DND-41 (cell line): ENCODE measurements at regions not wholly inside any gene's neighbourhood (a gene's known extent, or its start where the extent isn't known, plus 50 kb on each side); places are given as distances from the start of the nearest gene placed in this dataset.

Experiments used
- ATAC-seq: fragments of 200-7000 bp; cut with Tn5 transposase; 3 replicates; pipeline ENCODE4 v1.9.1; 2021; ENCODE audit warnings: low read depth; ENCODE audit not compliant: insufficient read depth
- DNase-seq: peaks from one replicate; pipeline ENCODE4 v3.0.0-alpha.2; 2020
- H2AFZ ChIP-seq: 2 replicates; pipeline ENCODE4 v1.6.0; 2012; ENCODE audit warnings: low read depth, low read length
- H3K27ac ChIP-seq: 2 replicates; pipeline ENCODE4 v1.5.1; 2012; ENCODE audit warnings: low read length, inconsistent platforms
- H3K27me3 ChIP-seq: fragments of 200-600 bp; sonication (generic); 2 replicates; pipeline ENCODE4 v1.6.0; 2012; ENCODE audit warnings: low read length, mild to moderate bottlenecking, inconsistent platforms; ENCODE audit not compliant: insufficient read depth, poor library complexity
- H3K36me3 ChIP-seq: 2 replicates; pipeline ENCODE4 v1.5.1; 2012; ENCODE audit warnings: low read length, inconsistent platforms; ENCODE audit not compliant: insufficient read depth
- H3K4me1 ChIP-seq: 2 replicates; pipeline ENCODE4 v1.5.1; 2012; ENCODE audit warnings: mild to moderate bottlenecking, low read length; ENCODE audit not compliant: insufficient read depth
- H3K4me2 ChIP-seq: 2 replicates; pipeline ENCODE4 v1.6.0; 2012; ENCODE audit warnings: mild to moderate bottlenecking, moderate library complexity, low read length, inconsistent platforms; ENCODE audit not compliant: insufficient read depth
- H3K4me3 ChIP-seq, 2 experiments: fragments of 200-600 bp in 1 of 2; shearing (Covaris generic) in 1 of 2; 2 replicates each; pipeline ENCODE4 v1.5.1; 2012 to 2016; ENCODE audit warnings: inconsistent platforms in 2 of 2, low read length in 2 of 2, mild to moderate bottlenecking in 2 of 2, low read depth in 1 of 2, moderate library complexity in 1 of 2
- H3K79me2 ChIP-seq: 2 replicates; pipeline ENCODE4 v1.6.0; 2012; ENCODE audit warnings: low read length, inconsistent platforms; ENCODE audit not compliant: insufficient read depth
- H3K9ac ChIP-seq: 2 replicates; pipeline ENCODE4 v1.6.0; 2012; ENCODE audit warnings: low read depth, mild to moderate bottlenecking, inconsistent platforms, low read length, moderate library complexity
- H3K9me3 ChIP-seq: 2 replicates; pipeline ENCODE4 v1.5.1; 2012; ENCODE audit warnings: low read length, moderate library complexity, mild to moderate bottlenecking, inconsistent platforms; ENCODE audit not compliant: insufficient read depth, severe bottlenecking
- H4K20me1 ChIP-seq: 2 replicates; pipeline ENCODE4 v1.6.0; 2012; ENCODE audit warnings: low read length; ENCODE audit not compliant: insufficient read depth
- EZH2 ChIP-seq: IDR thresholded peaks from 3 replicates; pipeline ENCODE4 v1.6.1; 2012; ENCODE audit warnings: borderline replicate concordance, low read depth, mild to moderate bottlenecking, moderate library complexity, low read length, inconsistent platforms; ENCODE audit not compliant: severe bottlenecking
- TF ChIP-seq, protein P1 (sequence below): IDR thresholded peaks from 2 replicates; pipeline ENCODE4 v1.5.1; 2012; ENCODE audit warnings: borderline replicate concordance, low read length, moderate library complexity, mild to moderate bottlenecking; ENCODE audit not compliant: poor library complexity, severe bottlenecking; ENCODE audit errors: extremely low read depth

DNA sequence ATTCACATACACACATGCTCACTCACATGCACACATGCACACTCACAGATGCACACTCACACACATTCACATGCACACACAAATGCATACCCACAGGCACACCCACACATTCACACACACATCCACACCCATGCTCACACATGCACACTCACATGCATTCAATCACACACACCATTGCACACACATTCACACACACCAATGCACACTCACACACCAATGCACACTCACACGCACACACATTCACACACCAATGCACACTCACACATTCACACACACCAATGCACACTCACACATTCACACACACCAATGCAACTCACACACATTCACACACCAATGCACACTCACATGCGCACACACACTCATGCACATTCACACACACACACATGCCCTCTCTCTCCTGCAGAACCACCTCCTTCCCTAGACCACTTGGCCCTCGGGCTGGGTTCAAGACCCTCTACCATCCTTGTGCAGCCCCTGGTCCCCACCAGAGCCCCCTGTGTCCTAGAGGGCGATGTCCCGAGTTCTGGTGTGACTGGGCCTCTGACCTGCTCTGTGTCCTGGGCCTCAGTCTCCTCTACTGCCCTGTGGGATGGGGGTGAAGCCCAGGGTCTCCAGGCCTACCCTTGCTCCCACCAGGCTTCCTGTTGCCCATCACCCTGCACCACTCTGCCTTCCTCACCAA lies 139.0 kb downstream of the OLFM1 start:
- Histone ChIP-seq H3K27me3 (no peaks in the 10 kb centered on the region), H3K4me1 (no peaks in the 10 kb centered on the region), H3K9me3 (peaks cover 7% of the 10 kb centered on the region), H3K9ac (no peak overlapping the region), H3K36me3 (no peaks in the 10 kb centered on the region), H3K79me2 (no peaks in the 10 kb centered on the region), H3K27ac (no peak overlapping the region), H4K20me1 (no peaks in the 10 kb centered on the region), H3K4me2 (no peak overlapping the region), H2AFZ (no peak overlapping the region), H3K4me3 (no peak overlapping the region)
- ATAC-seq: no peak
- DNase-seq: no peak
- TF ChIP-seq, protein P1, sequence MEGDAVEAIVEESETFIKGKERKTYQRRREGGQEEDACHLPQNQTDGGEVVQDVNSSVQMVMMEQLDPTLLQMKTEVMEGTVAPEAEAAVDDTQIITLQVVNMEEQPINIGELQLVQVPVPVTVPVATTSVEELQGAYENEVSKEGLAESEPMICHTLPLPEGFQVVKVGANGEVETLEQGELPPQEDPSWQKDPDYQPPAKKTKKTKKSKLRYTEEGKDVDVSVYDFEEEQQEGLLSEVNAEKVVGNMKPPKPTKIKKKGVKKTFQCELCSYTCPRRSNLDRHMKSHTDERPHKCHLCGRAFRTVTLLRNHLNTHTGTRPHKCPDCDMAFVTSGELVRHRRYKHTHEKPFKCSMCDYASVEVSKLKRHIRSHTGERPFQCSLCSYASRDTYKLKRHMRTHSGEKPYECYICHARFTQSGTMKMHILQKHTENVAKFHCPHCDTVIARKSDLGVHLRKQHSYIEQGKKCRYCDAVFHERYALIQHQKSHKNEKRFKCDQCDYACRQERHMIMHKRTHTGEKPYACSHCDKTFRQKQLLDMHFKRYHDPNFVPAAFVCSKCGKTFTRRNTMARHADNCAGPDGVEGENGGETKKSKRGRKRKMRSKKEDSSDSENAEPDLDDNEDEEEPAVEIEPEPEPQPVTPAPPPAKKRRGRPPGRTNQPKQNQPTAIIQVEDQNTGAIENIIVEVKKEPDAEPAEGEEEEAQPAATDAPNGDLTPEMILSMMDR: no peak
- TF ChIP-seq EZH2: no peak

DNA sequence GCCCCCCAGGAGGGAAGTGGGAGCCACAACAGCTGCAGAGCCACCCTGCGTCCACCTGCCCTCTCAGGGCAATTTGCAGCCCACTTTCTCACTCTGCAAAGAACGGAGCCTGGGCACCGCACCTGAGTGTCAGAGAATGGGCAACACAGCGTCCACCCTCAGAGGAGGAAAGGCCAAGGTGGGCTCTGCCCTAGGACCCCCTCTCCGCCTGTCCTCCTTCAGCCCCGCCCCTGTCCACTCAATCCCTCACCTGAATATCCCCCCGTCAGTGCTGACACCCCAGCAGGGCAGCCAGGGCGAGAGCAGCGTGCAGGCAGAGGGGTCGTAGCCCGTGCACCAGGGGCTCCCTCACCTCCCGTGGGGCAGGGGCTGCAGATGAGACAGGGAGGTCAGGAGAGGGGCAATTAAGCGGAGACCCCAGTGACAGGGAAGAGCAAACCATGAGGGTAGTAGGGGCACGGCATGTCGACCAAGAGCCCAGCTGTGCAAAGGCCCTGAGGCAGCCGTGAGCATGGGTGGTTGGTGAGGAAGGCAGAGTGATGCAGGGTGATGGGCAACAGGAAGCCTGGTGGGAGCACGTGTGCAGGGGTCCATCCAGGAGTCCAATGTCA lies 140.3 kb downstream of the OLFM1 start:
- no peak overlapping the region for H3K4me2 ChIP-seq
- H3K4me3 ChIP-seq: no peak overlapping the region
- H3K79me2 ChIP-seq: no peaks in the 10 kb centered on the region
- ATAC-seq (no peak), DNase-seq (no peak)
- H2AFZ ChIP-seq: no peak overlapping the region
- H3K4me1 ChIP-seq: no peaks in the 10 kb centered on the region
- peaks cover 7% of the 10 kb centered on the region for H3K9me3 ChIP-seq
- no peak overlapping the region for H3K27ac ChIP-seq
- no peaks in the 10 kb centered on the region for H4K20me1 ChIP-seq
- no peak overlapping the region for H3K9ac ChIP-seq
- TF ChIP-seq, protein P1: no peak
- no peak for TF ChIP-seq EZH2
- no peaks in the 10 kb centered on the region for H3K27me3 ChIP-seq
- H3K36me3 ChIP-seq: no peaks in the 10 kb centered on the region

DNA sequence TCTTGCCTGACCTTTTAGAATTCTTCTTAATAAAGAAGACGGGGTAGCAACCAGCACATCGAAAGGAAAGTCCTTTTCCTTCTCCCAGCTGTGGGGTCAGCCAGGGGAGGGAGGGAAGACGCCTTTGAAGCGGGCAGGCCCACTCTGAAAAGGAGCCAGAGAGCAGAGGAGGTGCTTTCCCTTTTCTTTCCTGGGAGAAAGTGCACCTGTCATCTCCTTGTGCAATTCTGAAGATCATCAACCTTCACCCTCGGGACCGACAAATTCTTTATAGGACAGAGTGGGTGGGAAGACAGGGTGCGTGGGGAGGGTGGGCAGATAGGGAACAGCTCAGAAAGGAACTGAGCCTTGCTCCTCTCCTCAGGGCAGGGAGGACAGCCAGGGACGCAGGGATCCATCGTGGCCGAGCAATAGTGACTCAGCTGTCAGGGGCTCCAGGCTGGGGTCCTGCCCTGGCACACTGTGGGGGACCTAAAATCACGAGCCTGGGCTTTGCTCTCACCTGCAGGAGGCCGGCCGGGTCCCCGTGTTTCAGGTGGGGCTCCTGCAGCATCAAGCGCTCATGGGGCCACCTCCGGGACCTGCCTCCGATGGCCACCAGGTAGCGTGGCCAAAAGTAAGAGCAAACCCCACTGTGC lies 141.0 kb downstream of the OLFM1 start:
- TF ChIP-seq, protein P1: no peak
- TF ChIP-seq EZH2: no peak

More for the DNA sequence above, 141.0 kb downstream of the OLFM1 start:
- Histone ChIP-seq H3K9me3 (peaks cover 7% of the 10 kb centered on the region), H2AFZ (no peak overlapping the region), H3K9ac (no peak overlapping the region), H3K27ac (no peak overlapping the region), H3K4me1 (no peaks in the 10 kb centered on the region), H3K4me2 (no peak overlapping the region), H3K27me3 (no peaks in the 10 kb centered on the region), H3K79me2 (no peaks in the 10 kb centered on the region), H3K4me3 (no peak overlapping the region), H4K20me1 (no peaks in the 10 kb centered on the region), H3K36me3 (no peaks in the 10 kb centered on the region)
- ATAC-seq: no peak
- no peak for DNase-seq
